Effector memory CD8-positive, alpha-beta T cell (primary cell): ENCODE measurements at regions not wholly inside any gene's neighbourhood (a gene's known extent, or its start where the extent isn't known, plus 50 kb on each side); places are given as distances from the start of the nearest gene placed in this dataset.
"Not testable (repeated sequence)": the region's sequence is repeated elsewhere in the genome, so short reads cannot be mapped to it uniquely, and the experiment has no call there.

Experiments used
- ATAC-seq: fragments of 150-1000 bp; cut with Tn5 transposase; replicated peaks from 2 replicates; pipeline ENCODE4 v1.10.0; 2021; ENCODE audit warnings: mild to moderate bottlenecking, moderate library complexity
- DNase-seq, 3 experiments: peaks; one replicate each; pipeline ENCODE4 v3.0.0; 2021
- H3K27ac Mint-ChIP-seq, 2 donors: one replicate each; pipeline ENCODE4 v1.8.0; 2022; ENCODE audit warnings: mild to moderate bottlenecking in 2 of 2, mixed read lengths in 2 of 2, moderate library complexity in 2 of 2
- H3K27me3 Mint-ChIP-seq, 2 donors: one replicate each; pipeline ENCODE4 v1.8.0; 2022; ENCODE audit warnings: mixed read lengths in 2 of 2
- H3K36me3 Mint-ChIP-seq: one replicate; pipeline ENCODE4 v1.8.0; 2022; ENCODE audit warnings: mild to moderate bottlenecking, moderate library complexity, mixed read lengths; ENCODE audit not compliant: insufficient read depth
- H3K4me1 Mint-ChIP-seq, 2 donors: one replicate each; pipeline ENCODE4 v1.8.0; 2022; ENCODE audit warnings: low read depth in 2 of 2, mixed read lengths in 2 of 2
- H3K4me3 Mint-ChIP-seq, 2 donors: one replicate each; pipeline ENCODE4 v1.8.0; 2022; ENCODE audit warnings: mild to moderate bottlenecking in 2 of 2, mixed read lengths in 2 of 2, moderate library complexity in 2 of 2
- H3K9me3 Mint-ChIP-seq, 2 donors: one replicate each; pipeline ENCODE4 v1.8.0; 2022; ENCODE audit warnings: mixed read lengths in 2 of 2

DNA sequence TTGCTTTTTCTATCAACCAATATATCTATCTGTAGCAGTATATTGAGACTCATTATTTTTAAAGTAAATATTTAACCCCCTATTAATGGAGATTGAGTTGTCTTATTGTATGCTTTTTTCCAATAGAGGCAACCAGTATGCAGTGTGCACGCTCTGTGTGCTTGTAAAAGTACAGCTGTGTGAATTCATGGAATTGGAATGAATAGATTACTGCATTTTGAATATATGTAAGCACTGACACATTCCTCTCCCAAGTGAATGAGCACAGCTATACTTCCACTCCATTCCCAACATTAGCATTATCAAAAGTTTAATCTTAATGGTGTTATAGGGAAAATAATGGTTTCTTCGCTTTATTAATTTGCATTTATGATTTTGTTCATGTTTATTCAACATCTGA, 81.6 kb upstream of the HSFY2 start:
- H3K4me3 Mint-ChIP-seq, H3K27ac Mint-ChIP-seq, H3K9me3 Mint-ChIP-seq, DNase-seq, H3K36me3 Mint-ChIP-seq, H3K4me1 Mint-ChIP-seq, ATAC-seq, H3K27me3 Mint-ChIP-seq: not testable (repeated sequence)

DNA sequence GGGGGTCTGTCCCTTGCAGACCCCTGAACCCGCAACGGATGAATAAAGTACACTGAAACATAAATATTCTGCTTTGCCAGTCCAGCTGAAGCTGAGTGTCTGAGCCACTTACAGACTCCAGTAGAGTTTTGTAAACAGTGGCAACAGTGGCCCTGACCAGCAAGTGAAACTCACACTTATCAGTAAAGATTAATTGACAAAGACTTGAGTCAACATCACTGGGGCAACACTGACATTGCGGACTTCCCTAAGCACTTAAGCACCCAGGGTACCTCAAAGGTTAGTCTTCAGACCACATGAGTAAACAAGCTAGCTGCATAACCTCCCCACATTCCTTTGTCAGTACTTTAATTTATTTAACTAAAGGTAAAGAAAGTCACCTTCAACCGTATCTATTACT, 79.8 kb upstream of the HSFY2 start:
- not testable (repeated sequence) for H3K4me1 Mint-ChIP-seq, H3K4me3 Mint-ChIP-seq, H3K27ac Mint-ChIP-seq, H3K27me3 Mint-ChIP-seq, DNase-seq, H3K9me3 Mint-ChIP-seq, H3K36me3 Mint-ChIP-seq, ATAC-seq

DNA sequence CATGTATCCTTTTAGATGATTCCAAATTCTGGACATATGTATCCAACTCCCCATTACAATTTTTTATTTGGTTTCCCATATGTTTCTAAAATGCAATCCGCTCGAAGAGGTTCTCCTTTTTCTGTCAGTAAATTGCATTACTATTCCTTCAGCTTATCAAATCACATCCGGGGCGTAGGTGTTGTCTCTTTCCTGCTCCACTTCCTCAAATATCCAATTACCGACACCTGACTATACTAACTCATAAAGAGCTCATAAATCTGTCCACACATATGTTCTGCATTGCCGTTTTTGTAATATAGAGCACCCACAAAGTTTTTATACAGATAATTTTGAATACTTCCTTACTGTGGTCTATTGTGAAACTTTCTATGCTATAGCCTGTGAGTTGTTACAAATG, 63.1 kb upstream of the HSFY2 start:
- H3K4me1 Mint-ChIP-seq, H3K27ac Mint-ChIP-seq, DNase-seq, H3K36me3 Mint-ChIP-seq, ATAC-seq, H3K4me3 Mint-ChIP-seq, H3K9me3 Mint-ChIP-seq, H3K27me3 Mint-ChIP-seq: not testable (repeated sequence)
